ENCODE measurements at regions not wholly inside any gene's neighbourhood (a gene's known extent, or its start where the extent isn't known, plus 50 kb on each side); places are given as distances from the start of the nearest gene placed in this dataset.

DNA sequence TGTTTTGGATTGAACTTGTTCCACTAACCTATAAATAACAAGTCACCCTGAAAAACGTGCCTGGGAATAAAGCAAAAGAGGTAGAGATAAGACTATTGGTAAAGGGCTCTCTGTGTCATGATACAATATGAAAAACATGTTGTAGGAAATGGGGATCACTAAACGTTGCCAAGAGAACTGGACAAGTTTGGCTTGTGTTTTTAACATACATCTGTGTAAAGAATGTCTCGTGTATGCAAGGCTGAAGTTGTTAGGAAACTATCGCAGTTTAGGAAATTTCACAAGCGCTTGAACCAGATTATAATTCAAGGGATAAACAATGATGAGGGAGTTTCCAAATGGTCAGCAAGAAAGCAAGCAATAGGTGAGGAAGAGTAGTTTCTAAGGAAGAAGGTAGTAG is 655.8 kb downstream of the PCDH7 start:
- DNase-seq (ENCODE audit: insufficient read length, low spot score) = no peak
- no peak for FAIRE-seq
- TF ChIP-seq POLR2A (IDR thresholded peaks at IDR 0.05; ENCODE audit: low read depth, low read length) = no peak

DNA sequence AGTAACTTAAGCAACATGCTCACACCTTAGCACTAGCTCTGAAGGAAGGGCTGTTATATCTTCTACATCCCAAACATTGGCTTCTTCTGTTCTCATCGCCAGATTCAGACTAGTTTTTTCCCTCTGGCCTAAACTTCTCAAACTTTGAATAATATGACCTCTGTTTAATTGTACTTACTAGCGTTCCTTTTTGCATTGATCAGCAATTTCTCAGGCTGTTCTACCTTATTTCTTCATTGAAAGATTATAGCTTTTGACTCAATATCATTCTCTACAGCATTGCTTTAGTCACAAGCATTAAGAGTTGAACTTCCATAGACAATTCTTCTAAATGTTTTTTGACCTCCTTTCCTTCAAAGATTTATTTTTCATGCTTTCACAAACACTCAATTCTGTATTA is 659.2 kb downstream of the PCDH7 start:
- TF ChIP-seq POLR2A (IDR thresholded peaks at IDR 0.05; ENCODE audit: low read depth, low read length) = no peak
- DNase-seq (ENCODE audit: insufficient read length, low spot score) = no peak
- no peak for FAIRE-seq

DNA sequence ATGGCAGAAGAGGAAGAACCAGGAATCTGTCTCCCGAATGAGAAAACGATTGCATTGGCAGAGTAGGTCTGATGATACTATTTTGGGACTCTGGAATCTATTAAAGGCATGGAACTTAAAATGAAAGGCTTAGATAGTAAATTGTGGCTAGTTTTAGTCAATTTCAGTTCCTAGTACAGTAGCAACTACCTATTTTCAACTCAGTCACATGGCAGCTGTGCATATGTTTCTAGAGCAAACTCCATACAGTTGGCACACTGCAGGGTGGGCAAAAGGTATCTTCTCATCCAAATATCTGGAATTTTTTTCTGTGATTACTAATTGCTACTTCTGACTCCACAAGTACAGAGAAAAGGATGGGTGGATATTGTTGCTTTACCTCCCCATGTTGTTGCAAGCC is 663.6 kb downstream of the PCDH7 start:
- FAIRE-seq (no peak), DNase-seq (ENCODE audit: insufficient read length, low spot score) (no peak)
- TF ChIP-seq POLR2A (IDR thresholded peaks at IDR 0.05; ENCODE audit: low read depth, low read length) = no peak

DNA sequence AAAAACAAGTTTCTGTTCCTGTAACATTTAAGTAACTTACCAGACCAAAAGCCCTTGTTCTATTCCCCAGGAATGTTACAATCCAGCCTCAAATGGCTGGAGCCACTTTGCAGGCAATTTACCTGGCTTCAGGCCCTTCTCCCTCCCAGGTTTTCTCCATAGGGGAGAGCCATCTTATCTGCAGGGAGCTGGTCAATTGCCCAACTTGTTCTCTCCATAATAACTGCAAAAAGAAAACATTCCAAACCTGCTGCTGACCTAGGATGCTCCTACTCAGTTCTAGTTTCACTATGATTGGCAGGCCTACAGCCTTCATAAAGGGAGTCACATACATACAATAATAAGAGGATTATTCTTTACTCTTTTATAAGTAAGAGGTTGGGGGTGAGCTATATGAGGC is 670.7 kb downstream of the PCDH7 start:
- no peak for TF ChIP-seq POLR2A (IDR thresholded peaks at IDR 0.05; ENCODE audit: low read depth, low read length)
- no peak for FAIRE-seq
- no peak for DNase-seq (ENCODE audit: insufficient read length, low spot score)

DNA sequence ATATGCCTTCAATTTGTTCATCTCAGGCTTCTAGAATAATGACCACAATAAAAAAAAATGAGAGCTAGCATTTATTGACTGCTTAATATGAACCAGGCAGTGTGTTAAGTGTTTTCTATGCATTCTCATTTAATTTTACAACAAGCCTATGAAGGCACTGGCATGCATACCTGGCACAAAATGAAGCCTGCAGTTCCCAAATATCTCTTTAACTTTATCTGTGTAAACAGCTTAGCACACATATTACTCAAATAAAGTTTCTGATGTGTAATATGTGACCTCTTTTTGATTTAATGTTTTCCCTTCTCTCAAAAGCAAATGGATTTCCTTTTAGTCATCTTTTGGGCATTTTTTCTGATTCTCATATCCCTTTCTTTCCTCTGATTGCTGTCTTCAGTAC is 671.8 kb downstream of the PCDH7 start:
- FAIRE-seq (no peak), DNase-seq (ENCODE audit: insufficient read length, low spot score) (no peak)
- no peak for TF ChIP-seq POLR2A (IDR thresholded peaks at IDR 0.05; ENCODE audit: low read depth, low read length)

DNA sequence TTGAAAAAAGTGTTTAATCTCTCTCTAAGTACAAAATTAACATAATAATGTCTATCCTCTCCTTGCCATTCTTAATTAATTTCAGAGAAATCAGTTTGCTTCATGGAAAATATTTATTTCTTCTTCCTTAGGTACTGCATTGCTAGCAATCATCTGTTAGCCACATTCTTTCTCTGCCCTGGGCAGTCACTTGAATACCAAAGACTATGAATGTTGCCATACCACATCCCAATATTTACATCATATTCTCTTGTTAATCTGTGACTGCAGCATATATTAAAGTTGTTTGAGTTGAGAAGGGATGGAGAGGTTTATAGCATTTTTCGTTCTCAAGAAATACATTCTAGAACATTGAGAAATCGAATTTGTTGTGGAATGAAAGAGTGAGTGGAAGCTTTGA is 672.8 kb downstream of the PCDH7 start:
- TF ChIP-seq POLR2A (IDR thresholded peaks at IDR 0.05; ENCODE audit: low read depth, low read length) = no peak
- FAIRE-seq (no peak), DNase-seq (ENCODE audit: insufficient read length, low spot score) (no peak)

DNA sequence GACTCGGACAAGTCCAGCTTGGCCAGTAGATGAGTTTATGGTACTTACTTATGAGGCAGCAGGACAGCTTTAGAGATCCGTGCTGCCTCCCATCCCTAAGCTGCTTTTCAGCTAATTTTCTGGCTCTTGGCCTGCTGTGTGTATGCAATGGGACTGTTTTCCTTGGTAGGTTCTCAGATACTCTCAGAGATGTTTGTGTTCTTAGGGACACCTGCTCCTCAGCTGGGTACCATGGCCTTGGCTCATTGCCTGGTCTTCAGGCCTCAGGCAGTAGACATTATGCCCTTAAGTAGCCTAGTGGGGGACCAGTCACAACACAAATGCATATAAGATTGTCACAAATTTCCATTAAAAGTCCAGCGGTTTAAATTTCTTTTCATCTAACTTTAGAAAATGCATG is 688.0 kb downstream of the PCDH7 start:
- FAIRE-seq (no peak), DNase-seq (ENCODE audit: insufficient read length, low spot score) (no peak)
- TF ChIP-seq POLR2A (IDR thresholded peaks at IDR 0.05; ENCODE audit: low read depth, low read length) = no peak

DNA sequence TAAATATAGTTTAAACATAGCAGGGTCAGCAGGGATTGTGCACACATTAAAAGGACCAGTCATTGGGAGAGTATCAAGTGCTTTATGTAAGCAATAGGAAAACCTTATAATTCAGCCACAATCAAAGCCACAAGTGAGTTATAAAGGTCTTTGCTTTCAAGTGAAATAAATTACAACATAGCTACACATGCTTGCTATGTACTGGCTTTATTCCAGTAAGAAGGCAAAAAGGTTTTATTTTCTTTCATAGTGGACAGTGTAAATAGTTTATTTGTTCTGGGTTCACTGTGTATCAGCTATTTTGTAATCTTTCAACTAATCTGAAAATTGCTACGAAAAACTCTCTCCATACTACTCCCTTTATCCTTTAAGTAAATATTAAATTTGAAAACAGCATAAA is 691.4 kb downstream of the PCDH7 start:
- DNase-seq (ENCODE audit: insufficient read length, low spot score) (no peak), FAIRE-seq (no peak)
- no peak for TF ChIP-seq POLR2A (IDR thresholded peaks at IDR 0.05; ENCODE audit: low read depth, low read length)

DNA sequence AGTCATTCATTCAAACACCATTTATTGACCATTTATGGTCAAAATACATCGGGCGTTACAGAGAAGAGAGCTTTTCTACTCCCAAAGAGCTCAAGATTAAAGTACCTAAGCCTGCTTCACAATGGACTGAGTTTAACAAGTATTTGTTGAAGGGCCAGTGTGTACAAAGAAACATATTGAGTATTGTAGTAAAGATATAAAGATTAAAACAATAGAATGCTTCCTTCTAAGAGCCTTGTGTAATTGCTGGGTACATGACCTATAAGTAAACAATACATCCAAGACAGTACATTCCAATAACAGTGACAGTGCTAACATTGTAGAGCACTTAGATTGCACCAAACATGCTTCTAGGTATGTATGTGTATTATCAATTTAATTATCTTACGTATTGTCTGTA is 695.5 kb downstream of the PCDH7 start:
- no peak for DNase-seq (ENCODE audit: insufficient read length, low spot score)
- no peak for FAIRE-seq
- TF ChIP-seq POLR2A (IDR thresholded peaks at IDR 0.05; ENCODE audit: low read depth, low read length) = no peak

DNA sequence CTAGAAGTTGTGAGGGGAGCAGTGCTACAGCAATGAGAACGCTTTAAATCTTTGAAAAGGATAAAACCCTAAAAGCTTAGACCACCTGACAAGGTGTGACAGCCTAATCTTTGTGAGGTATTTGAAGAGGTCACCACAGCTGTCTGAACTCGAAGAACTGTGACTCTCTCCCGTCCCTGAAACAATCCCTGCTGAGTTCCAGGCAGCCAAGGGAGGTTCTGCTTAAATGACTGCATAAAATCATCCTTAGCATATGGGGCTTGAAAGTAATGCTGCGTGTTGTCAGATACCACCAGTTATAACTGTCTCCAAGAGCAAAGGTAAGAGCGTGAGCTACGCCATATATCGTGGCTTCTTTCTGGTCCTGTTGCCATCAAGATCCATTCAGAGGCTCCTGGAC is 696.3 kb downstream of the PCDH7 start:
- DNase-seq (ENCODE audit: insufficient read length, low spot score) (no peak), FAIRE-seq (no peak)
- TF ChIP-seq POLR2A (IDR thresholded peaks at IDR 0.05; ENCODE audit: low read depth, low read length) = no peak

DNA sequence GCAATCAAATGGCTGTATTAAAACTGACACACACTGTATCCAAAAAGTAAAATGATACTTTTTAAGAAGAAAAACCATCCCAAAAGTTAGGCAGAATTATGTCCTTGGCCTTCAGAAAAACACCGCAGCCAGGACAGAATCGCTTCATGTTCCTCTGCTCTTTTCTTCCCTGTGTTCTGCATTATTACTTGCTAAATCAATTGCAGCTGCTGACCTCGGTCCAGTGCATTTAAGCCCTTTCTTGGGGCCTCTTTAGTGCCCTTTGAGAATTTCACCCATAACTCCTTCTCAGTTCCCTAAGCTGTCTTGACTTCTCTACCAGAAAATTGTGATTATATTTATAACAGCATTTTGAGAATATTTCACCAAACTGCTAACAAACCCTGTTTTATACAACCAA is 696.9 kb downstream of the PCDH7 start:
- DNase-seq (ENCODE audit: insufficient read length, low spot score) = no peak
- FAIRE-seq = no peak
- no peak for TF ChIP-seq POLR2A (IDR thresholded peaks at IDR 0.05; ENCODE audit: low read depth, low read length)

DNA sequence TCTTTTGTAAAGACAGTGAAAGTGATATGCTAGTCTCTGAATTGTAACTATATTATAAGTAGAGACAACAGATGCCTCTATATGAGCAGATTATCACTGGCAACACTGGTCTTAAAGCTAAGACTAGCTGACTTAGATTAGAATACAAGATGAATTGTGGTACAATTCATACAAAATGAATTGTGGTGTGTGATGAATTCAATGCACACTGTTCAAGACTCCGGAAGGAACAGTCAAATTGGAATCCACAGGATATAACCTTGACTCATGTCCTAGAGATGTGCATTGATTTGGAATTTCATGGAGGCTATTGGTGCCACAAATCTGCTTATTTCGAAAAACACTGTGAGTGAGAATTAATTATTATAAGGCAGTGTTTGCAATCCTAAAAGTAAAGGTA is 701.8 kb downstream of the PCDH7 start:
- no peak for TF ChIP-seq POLR2A (IDR thresholded peaks at IDR 0.05; ENCODE audit: low read depth, low read length)
- DNase-seq (ENCODE audit: insufficient read length, low spot score) (no peak), FAIRE-seq (no peak)

DNA sequence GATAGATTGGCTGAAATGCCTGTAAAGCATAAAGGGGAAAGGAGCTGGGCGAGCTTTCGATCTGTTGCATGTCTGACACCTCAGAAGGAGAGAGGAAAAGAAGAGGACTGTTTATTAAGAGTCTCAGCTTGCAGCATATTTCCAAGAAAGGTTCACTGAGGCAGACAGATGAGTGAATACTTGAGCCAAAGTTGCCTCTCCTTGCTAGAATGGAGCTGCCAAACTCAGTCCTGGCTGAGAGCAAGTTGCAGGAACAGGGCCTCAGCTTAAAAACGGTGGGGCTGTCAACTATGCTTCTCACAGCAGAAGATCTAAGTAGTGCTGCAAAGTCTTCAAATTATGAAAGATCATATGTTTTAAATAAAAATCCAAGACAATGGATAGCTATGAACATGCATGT is 707.5 kb downstream of the PCDH7 start:
- TF ChIP-seq POLR2A (IDR thresholded peaks at IDR 0.05; ENCODE audit: low read depth, low read length) = no peak
- FAIRE-seq (no peak), DNase-seq (ENCODE audit: insufficient read length, low spot score) (no peak)

DNA sequence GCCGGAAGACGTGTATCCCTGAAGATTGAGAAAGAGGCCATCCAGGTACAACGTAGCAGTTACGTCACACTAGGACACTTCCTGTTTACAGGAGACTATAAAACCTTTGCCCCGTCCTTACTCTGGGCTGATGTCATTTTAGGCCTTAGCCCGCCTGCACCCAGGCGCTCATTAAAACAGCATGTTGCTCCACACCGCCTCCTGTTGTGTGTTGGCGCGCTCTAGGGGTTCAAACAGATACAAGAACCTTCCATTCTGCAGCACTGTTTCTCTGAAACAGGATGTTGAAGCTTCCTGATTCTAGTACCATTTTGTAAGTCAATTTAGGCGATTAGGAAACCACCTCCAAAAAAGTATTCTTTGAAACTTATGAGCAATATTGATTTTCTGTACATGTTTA is 722.1 kb downstream of the PCDH7 start:
- no peak for TF ChIP-seq POLR2A (IDR thresholded peaks at IDR 0.05; ENCODE audit: low read depth, low read length)
- FAIRE-seq = no peak
- no peak for DNase-seq (ENCODE audit: insufficient read length, low spot score)

DNA sequence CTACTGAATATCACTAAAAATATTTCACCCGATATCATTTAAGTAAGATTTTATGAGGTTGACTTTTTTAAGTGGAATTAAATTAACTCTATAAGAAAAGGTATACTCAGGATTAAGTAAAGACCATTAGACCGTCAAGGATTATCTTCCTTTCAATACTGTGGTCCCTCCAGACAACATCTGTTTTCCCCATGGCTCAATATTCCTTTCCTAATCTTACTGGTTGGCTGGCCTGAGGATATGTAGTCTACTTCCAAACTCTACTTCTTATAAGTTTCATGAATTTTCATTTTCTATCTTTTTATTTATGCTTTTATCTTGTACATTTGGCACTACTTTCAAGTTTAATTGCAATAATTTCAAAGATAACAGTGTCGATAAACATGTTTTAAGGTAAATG is 725.4 kb downstream of the PCDH7 start:
- DNase-seq (ENCODE audit: insufficient read length, low spot score) = no peak
- TF ChIP-seq POLR2A (IDR thresholded peaks at IDR 0.05; ENCODE audit: low read depth, low read length) = no peak
- no peak for FAIRE-seq

DNA sequence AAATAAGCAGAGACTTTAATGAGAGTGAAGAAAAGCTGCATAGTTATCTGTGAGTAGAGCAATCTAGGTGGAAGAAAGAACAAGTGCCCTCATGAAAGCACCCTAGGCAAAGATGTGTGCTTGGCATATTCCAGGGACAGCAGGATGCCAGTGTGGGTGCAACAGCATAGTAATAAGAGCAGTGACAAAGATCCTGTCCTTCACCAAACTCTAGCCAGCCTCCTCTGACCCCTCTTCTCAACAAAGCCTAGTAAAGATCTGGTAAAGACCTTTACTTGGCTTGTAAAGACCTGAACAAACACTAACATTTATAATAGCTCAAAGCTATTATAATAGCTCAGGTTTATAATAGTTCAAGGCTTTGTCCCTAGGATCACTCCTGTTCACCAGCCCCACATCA is 735.4 kb downstream of the PCDH7 start:
- no peak for FAIRE-seq
- no peak for DNase-seq (ENCODE audit: insufficient read length, low spot score)

More for the DNA sequence above, 735.4 kb downstream of the PCDH7 start:
- TF ChIP-seq POLR2A (IDR thresholded peaks at IDR 0.05; ENCODE audit: low read depth, low read length) = no peak

All from H54 (cell line).